ENCODE measurements at regions not wholly inside any gene's neighbourhood (a gene's known extent, or its start where the extent isn't known, plus 50 kb on each side); places are given as distances from the start of the nearest gene placed in this dataset.

GRCh38 chr9:129382281-129383018, 204.4 kb upstream of the IER5L start:
- Mint-ChIP-seq H3K4me3 (no peak overlapping the region), H3K36me3 (ENCODE audit: low read depth) (no peaks in the 10 kb centered on the region), H3K27me3 (ENCODE audit: low read depth) (no peaks in the 10 kb centered on the region), H3K27ac (ENCODE audit: unreplicated experiment) (no peak overlapping the region), H3K4me1 (peaks cover 6% of the 10 kb centered on the region), H3K9me3 (no peaks in the 10 kb centered on the region)
- TF ChIP-seq, protein P1, sequence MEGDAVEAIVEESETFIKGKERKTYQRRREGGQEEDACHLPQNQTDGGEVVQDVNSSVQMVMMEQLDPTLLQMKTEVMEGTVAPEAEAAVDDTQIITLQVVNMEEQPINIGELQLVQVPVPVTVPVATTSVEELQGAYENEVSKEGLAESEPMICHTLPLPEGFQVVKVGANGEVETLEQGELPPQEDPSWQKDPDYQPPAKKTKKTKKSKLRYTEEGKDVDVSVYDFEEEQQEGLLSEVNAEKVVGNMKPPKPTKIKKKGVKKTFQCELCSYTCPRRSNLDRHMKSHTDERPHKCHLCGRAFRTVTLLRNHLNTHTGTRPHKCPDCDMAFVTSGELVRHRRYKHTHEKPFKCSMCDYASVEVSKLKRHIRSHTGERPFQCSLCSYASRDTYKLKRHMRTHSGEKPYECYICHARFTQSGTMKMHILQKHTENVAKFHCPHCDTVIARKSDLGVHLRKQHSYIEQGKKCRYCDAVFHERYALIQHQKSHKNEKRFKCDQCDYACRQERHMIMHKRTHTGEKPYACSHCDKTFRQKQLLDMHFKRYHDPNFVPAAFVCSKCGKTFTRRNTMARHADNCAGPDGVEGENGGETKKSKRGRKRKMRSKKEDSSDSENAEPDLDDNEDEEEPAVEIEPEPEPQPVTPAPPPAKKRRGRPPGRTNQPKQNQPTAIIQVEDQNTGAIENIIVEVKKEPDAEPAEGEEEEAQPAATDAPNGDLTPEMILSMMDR (conservative IDR thresholded peaks at IDR 0.05): no peak
- DNase-seq (ENCODE audit: low read depth, low spot score): no peak

GRCh38 chr9:129381481-129381957, 203.5 kb upstream of the IER5L start:
- Mint-ChIP-seq H3K27me3 (ENCODE audit: low read depth) (no peaks in the 10 kb centered on the region), H3K4me3 (peak overlapping the region; percentile 47), H3K9me3 (no peaks in the 10 kb centered on the region), H3K4me1 (peaks cover 6% of the 10 kb centered on the region), H3K36me3 (ENCODE audit: low read depth) (no peaks in the 10 kb centered on the region), H3K27ac (ENCODE audit: unreplicated experiment) (peak overlapping the region; percentile 9)
- TF ChIP-seq, protein P1 (conservative IDR thresholded peaks at IDR 0.05): no peak
- no peak for DNase-seq (ENCODE audit: low read depth, low spot score)

GRCh38 chr9:129380961-129381401, 202.9 kb upstream of the IER5L start:
- Mint-ChIP-seq H3K4me1 (peaks cover 6% of the 10 kb centered on the region), H3K36me3 (ENCODE audit: low read depth) (no peaks in the 10 kb centered on the region), H3K9me3 (no peaks in the 10 kb centered on the region), H3K27ac (ENCODE audit: unreplicated experiment) (no peak overlapping the region), H3K4me3 (no peak overlapping the region), H3K27me3 (ENCODE audit: low read depth) (no peaks in the 10 kb centered on the region)
- no peak for DNase-seq (ENCODE audit: low read depth, low spot score)
- TF ChIP-seq, protein P1 (conservative IDR thresholded peaks at IDR 0.05): no peak

GRCh38 chr9:129379886-129380285, 201.8 kb upstream of the IER5L start:
- Mint-ChIP-seq H3K9me3 (no peaks in the 10 kb centered on the region), H3K27ac (ENCODE audit: unreplicated experiment) (no peak overlapping the region), H3K4me3 (no peak overlapping the region), H3K36me3 (ENCODE audit: low read depth) (no peaks in the 10 kb centered on the region), H3K27me3 (ENCODE audit: low read depth) (no peaks in the 10 kb centered on the region), H3K4me1 (peaks cover 6% of the 10 kb centered on the region)
- no peak for DNase-seq (ENCODE audit: low read depth, low spot score)
- TF ChIP-seq, protein P1 (conservative IDR thresholded peaks at IDR 0.05): no peak

DNA sequence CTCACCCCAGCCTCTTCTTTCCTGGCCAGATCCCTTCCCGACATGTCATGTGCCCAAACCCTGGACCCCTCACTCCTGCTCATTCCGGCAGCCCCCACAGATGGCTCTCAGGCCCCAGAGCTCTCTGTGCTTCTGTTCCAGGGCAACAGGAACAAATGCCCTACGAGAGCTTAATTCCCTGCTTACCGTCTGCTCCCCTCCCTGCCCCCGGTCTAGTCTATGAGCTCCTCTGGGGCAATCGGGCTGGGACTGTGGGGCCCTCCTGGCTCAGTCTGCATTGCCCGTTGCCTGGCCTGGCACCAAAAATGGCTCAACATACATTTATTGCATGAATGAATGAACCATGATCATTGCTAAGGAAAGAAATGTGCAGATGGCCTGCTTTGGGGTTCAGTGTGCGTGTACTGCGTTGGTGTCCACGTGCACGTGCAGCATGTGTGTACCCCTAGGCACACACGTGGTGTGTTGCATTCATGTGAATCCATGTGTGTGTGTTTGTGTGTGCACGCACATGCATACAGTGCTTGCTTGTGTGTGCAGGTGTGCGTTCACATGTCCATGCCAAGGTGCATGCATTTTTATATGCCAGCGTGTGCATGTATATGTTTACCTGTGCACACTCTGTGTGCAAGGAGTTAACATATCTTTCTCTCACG, 201.2 kb upstream of the IER5L start:
- peaks cover 6% of the 10 kb centered on the region for H3K4me1 Mint-ChIP-seq
- H3K27ac Mint-ChIP-seq (ENCODE audit: unreplicated experiment): no peak overlapping the region
- no peak overlapping the region for H3K4me3 Mint-ChIP-seq
- no peaks in the 10 kb centered on the region for H3K9me3 Mint-ChIP-seq
- H3K27me3 Mint-ChIP-seq (ENCODE audit: low read depth): no peaks in the 10 kb centered on the region
- no peak for DNase-seq (ENCODE audit: low read depth, low spot score)
- TF ChIP-seq, protein P1 (conservative IDR thresholded peaks at IDR 0.05): no peak
- no peaks in the 10 kb centered on the region for H3K36me3 Mint-ChIP-seq (ENCODE audit: low read depth)
